GM19023 (cell line): ENCODE measurements at regions not wholly inside any gene's neighbourhood (a gene's known extent, or its start where the extent isn't known, plus 50 kb on each side); places are given as distances from the start of the nearest gene placed in this dataset.

Source experiments
- ATAC-seq: cut with Tn5 transposase; IDR thresholded peaks from one replicate; pipeline ENCODE4 v1.9.1; 2021; ENCODE audit warnings: mild to moderate bottlenecking, moderate library complexity; ENCODE audit not compliant: unreplicated experiment

DNA sequence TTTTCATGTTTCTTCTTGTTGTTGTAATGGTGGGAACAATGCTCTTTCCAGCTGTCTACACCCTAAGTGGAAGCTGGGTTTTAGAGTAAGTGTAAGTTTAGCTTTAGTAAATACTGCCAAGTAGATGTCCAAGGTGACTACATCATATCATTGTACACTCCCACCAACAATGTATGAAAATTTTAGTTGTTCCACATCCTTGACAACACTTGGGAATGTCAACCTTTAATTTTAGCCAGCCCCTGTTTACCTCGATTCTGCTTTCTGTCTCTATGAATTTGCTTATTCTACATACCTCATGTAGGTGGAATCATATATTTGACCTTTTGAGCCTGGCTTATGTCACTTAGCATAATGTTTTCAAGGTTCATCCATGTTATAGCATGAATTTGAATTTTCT is 93.0 kb downstream of the MTPAP start:
- ATAC-seq = no peak

DNA sequence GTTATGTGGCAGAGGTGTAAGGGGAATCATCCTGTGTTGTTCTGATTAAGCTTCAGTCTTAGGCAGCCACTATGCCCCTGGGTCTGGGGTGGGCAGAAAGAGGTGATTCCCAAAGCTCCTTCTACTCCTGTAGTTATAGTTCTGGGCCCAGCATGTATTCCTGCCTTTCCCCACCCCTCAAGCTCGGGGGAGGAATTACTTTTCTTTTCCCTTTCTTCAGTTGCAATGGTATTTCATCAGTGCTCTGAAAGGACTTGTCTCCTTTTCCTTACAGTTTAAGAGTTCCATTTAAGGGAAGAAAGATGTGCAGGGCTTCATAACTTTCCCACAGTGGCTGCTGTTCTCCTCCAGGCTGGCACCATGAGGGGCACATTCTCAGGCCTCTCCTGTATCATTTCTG is 94.2 kb downstream of the MTPAP start:
- no peak for ATAC-seq

DNA sequence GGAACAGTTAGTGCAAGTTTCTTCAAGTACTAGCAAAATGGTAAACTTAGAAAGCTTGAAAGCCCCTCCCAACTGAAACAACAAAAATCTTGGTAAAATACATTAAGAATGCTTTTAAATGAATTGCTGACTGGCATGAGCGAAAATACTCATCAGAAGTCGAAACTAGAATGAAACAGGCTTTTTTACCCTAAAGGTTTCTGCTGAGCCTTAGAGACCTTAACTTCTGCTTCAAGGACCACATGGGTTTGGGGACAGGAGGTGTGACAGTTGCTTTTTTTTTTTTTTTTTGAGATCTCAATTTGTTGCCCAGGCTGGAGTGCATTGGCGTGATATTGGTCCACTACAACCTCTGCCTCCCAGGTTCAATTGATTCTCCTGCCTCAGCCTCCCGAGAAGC is 100.3 kb downstream of the MTPAP start:
- no peak for ATAC-seq

DNA sequence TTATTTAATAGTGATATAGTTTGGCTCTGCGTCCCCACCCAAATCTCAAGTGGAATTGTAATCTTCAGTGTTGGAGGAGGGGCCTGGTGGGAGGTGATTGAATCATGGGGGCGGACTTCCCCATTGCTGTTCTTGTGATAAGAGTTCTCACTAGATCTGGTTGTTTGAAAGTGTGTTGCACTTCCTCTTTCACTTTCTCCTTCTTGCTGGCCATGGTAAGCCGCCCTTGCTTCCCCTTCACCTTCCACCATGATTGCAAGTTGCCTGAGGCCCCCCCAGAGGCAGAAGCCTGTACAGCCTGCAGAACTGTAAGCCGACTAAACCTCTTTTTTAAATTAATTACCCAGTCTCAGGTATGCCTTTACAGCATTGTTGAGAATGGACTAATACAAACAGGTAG is 101.4 kb downstream of the MTPAP start:
- no peak for ATAC-seq

DNA sequence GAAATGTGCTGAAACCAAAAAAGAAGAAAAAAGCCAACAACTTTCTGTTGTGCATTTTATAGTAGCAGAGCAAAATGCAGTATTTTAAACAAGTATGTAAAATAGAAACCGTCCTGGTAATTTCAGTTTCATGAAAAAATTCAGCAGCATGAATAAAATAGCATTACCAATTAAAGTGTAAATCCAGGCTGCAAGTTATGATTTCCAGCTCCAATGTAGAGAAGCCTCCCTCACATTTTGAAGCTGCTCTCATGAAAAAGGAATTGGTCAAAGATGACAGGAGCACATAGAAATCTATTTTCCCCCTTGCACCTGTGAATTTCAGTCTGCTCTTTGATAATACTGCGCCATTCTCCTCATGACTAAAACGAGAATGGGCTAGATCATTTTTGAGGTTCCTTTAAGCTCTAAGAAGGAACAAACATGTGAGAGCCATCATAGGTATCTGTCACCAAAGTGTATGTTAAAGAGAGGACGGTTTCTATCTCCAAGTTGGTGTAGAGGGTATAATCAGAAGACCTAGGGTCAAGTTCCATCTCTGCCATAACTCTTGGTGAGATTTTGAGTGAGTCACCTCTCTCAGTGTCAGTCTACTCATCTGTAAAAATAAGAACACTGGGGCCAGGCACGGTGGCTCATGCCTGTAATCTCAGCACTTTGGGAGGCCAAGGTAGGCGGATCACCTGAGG is 107.5 kb downstream of the MTPAP start:
- no peak for ATAC-seq

DNA sequence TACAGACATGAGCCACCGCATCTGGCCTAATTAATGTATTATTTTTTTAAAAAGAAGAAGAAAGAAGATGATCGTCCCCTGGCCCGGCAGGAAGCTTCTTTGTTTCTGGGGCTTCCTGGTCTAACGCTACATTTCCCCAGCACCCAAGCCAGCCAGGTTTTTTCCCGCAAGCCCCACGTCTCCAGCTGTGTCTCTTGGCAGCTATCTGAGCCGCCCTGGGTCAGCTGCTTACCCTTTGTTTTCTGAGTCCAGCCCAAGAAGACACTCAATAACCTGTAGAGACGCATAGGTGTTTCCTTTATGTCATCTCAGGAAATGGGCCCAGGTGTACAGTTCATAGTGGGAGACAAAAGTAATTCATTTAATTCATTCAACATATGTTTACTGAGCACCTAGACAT is 110.2 kb downstream of the MTPAP start:
- ATAC-seq = no peak

DNA sequence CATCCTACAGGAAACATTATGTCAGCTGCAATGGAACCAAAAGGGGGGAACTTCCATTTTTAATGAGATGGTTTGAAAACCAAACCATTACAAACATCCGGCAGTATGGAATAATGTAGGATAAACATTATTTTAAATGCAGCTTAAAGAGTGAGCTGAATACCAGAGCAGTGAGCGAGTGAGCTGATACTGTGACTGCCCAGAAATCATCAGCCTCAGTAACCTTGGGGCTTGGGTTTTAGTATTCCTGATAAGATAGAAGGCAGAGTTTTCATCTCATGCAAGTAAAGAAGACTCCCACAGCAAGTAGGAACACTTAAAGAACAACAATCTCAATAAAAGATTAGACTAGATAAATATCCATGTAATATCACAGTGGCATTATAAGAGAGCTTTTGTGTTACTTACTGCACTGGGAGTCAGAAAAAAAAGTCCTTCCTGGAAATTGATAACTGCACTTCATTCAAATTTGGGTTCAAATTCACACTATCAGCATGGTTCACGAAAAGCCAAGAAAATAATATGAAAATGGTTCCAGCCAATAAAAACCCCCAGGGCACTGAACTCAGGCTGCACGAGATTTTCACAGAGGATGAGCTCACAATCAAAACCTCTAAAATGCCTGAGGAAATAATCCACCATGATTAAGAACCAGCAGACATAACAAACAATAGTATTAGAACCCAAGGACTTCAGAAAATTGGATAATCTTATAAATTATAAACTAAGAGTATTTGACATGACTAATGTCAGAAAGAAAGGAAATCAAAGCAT is 115.7 kb downstream of the MTPAP start:
- no peak for ATAC-seq

DNA sequence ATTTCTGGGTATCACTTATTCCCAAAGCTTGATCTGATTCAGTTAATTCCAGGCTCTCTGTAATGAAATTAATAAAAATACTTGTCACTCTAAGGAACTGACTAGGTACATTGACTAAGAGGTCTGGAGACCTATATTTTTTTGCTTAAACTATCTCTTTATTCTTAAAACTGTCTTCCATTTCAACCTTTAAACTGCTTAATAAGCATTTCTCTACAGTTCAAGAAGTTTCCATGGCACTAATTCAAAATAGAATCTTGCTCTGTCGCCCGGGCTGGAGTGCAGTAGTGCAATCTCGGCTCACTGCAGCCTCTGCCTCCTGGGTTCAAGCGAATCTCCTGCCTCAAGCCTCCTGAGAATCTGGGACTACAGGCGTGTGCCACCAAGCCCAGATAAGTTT is 117.4 kb downstream of the MTPAP start:
- ATAC-seq = no peak

DNA sequence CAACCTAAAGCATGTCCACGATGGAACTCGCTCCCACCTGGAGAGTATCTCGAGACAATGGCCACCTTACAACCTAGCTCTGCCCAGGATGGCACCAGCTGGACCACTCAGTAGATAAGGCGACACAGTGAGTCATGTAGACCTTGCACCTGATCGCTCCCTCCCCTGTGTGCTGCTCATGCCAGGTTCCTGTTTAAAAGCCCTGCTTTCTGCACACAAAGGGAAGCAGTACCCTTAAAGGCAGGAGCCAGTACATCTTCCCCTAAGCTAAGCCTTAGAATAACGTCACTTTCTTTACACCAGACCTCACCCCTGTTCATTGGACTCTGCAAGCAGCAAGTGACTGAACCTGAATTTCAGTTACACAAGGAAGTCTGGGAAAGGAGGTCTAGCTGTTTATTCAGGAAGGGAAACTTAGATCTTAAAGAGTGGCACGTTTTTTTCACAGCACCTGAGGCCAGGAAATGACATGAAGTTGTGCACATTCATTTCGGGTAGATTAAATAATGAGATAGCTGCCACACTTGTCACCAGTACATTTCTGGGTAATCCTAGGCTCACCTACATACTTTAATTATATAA is 117.9 kb downstream of the MTPAP start:
- no peak for ATAC-seq

DNA sequence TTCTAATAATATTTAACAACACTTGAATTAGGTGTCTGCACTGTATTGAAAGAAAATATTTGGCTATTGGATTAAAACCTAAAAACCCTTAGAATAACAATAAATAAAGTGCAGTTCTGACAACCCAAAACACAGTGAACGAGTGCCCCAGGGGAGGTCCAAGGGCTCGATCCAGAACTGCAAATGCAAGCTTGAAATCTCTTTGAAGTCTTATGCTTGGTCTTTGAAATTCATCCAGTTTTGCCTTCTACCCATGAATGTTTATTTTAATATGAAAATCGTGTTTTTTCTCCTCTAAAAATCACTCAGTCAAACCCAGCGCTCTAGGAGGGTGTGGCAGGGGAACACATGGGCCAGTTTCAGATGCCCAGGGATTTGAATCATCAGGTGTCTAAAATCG is 119.5 kb downstream of the MTPAP start:
- no peak for ATAC-seq

DNA sequence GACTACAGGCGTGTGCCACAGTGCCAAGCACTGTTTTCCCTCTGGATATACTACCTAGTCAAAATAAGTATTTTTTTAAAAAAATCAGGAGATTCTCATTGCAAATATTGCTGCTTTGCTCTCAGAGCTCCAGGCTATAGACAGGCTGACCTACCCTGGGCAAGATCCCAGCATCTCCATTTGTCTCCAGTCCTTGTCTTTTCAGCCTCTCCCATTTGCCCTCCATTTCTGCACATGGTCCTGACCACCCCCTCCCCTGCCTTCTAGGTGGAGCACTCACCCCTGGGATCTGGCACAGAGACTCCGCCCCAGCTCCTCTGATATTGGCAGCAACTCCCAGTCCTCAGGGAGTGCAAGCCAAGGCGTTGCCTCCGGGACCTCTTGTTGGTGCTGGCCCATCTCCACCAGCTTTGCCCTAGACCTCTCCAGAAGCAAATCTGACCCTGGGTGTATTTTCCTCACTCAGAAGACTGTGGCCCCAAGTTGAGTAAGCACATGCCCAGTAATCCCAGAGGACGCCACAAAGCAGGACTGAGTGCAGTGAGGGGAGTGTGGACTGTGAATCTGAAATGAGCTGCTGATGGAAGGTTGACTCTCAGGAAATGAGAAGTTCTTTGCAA is 120.6 kb downstream of the MTPAP start:
- ATAC-seq = no peak

DNA sequence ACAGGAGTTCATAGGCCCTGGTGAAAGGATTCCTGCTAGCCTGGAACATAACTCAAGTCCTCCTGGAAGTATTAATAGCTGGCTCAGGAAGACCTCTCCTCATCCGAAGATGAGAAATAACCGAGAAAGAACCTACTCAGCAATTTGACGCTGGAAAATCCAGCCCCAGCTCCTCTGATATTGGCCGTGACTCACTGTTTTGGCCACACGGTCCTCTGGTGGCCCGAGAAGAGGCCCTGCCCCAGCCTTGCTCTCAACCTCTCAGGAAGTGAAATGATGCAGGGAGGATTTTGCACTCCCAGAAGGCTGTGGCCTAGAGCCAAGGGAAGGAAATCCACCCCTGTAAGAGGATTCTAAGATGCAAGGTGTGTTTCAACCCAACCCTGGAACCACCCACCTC is 121.6 kb downstream of the MTPAP start:
- ATAC-seq = no peak

DNA sequence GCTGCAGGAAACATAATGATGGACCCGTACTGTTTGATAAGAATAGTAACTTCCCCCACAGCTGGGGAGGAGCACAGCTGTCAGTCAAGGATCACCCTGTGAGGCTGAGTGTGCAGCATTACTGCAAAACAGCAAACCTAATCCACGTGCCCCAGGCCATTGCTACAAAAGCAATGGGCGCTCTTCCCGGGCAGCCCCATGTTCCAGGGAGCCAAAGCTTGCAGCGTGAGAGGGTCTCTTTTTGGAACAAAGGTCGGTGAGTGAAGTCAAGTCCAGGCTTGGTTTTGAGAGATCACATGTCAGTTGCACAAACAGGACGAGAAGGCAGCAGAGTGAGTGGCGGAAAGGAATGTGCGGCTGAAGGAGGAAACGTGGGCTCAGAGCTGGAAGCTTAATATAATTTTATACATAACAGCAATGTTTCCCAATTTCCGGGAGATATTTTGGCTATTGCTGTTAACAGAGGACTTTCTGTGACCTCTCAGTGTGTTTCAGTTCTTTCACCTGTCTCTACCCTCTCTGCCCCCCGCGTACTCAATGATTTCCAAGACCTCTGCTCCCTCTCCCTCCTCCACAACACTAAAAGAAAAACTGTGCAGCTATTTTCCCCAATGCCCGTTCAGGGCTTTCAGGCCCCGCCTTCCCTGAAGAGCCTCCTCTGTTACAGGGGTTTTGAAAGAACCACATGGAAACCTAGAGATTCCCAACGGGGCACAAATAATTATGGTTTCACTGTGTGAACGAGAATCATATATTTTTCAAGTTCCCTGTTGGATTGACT is 128.9 kb downstream of the MTPAP start:
- ATAC-seq = no peak

DNA sequence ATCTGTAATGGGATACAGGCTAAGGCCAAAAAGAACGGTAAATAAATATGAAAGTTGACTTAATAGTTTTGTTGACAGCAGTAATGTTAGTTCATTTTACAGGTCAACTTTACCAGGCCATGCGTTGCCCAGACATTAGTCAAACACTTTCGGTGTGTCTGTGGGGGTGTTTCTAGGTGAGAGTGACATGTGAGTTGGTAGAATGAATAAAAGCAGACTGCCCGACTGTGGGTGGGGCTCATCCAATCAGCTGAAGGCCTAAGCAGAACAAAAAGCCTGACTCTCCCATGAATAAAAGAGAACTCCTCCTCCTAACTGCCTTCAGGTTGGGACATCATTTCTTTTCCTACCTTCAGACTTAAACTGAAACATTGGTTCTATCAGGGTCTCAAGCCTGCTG is 132.3 kb downstream of the MTPAP start:
- no peak for ATAC-seq

DNA sequence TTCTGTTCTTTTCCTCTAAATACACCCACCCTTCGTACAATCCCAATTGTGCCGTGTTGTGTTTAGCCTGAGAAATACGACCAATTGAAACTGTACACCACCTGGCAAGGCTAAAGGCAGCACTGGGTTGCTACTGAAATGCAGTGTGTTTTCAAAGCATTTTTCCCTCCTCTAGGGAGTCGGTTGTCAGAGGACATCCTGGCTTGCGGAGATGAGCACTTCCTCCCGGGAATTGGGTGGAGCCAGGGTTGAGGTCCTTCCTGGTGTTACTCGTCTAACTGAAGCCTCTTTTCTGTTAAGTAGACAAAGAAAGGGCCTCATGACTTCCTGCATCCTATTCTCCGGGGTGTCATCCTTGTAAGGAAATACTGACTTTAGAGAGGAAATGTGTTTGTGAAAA is 133.5 kb downstream of the MTPAP start:
- no peak for ATAC-seq

DNA sequence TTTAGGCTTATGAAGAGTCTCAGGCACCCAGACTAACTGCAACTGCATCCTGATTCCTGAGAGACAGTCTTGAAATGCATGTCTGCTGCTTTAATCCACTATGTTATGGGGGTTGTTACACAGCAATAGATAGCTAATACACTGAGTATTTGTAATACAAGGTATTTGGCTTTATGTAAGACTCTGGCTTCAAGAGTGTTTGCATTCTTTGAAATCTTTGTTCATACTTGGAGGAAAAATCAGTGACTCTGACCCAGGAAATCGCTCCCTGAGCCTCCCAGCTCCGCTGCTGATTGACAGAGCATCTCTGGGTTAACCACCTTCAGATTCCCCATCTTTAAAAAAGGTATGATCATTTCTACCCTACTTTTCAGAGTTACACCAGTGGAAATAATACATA is 133.9 kb downstream of the MTPAP start:
- no peak for ATAC-seq

DNA sequence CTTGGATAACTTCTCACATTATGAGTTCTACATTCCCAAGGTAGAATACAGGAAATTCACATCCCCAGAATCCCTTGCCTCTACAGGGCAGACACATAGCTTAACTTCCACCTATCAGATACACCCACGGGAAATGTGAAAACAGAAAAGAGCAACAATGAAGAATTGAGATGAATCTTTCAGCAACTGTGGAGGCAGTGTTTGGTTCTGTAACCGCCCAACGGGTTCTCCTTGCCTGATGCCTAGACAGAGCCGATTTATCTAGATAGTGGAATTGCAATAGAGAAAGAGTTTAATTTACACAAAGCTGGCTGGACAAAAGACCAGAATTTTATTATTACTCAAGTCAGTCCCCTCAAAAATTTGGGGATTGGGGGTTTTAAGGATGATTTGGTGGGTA is 138.8 kb downstream of the MTPAP start:
- ATAC-seq = no peak

DNA sequence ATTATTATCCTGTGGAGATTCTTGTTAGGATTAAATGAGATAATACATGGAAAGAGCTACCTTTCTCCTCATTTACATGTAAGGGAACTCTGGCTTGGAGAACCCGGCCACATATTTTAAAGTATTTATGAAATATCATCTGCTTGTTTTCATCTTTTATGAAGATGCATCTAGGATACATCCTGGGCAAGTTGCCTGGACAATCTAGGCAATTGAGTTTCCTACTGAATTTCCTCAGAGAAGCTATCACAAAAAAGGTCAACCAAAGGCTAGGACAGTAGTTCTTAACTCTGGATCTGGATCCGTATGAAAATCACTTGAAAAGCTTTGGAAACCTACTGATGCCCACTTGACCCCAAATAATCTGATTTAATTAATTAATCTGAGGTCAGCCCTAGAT is 140.7 kb downstream of the MTPAP start:
- ATAC-seq = no peak

DNA sequence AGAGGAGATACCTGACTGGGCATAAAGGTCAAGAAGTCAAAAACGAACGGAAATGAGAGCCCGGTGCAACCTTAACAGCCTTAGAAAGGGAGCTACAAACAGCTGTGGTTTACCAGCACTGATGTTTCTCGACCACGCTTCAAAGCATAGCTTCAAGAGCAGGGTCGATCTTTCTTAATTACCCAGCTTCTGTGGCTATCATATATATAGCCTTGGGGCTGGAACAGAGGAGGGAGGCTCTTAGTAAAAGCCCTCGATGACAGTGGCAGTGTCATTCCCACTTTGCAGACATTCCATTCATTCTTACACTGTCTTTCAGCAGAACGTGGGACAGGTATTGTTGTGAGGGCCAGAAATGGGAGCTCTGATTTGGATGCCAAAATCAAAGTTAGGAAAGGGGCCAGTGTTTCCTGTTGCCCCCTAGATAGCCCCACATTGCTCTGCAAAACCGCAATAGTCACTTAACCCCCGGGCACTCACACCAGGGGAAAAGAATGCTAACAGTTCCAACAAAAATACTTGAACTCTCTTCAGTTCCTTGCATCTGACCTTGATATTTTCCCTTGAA is 141.5 kb downstream of the MTPAP start:
- ATAC-seq = no peak

DNA sequence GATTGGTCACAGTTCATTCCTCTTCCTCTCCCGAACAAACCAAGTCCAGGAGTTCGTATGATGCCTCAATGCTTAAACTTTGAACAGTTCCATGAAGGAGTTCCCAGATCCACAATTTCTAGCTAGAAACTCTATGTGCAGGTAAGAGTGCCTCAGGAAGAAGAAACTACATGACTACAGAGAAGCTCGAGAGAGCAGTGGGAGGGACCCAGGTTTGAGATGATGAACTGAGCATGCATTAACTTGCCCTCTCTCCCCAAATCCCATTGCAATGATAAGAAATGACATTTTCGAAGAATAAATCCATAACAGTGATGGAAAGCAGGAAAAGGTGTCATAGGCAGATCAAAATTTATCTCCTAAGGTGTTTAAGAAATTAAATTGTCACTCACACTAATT is 140.6 kb upstream of the JCAD start:
- ATAC-seq = no peak
